Keratinocyte (primary cell): ENCODE measurements at regions not wholly inside any gene's neighbourhood (a gene's known extent, or its start where the extent isn't known, plus 50 kb on each side); places are given as distances from the start of the nearest gene placed in this dataset.

Source experiments
- EZH2 ChIP-seq: IDR thresholded peaks from one replicate; pipeline ENCODE4 v1.6.1; 2012; ENCODE audit warnings: inconsistent platforms, mild to moderate bottlenecking, low read length, moderate library complexity
- TF ChIP-seq, protein P1 (sequence below), 3 experiments: IDR thresholded peaks in 1 of 3; conservative IDR thresholded peaks in 1 of 3; optimal IDR thresholded peaks in 1 of 3; 2 replicates in 2 of 3; 3 replicates in 1 of 3; pipeline versions ENCODE3 to v1.5.1; 2011; ENCODE audit warnings: low read length in 3 of 3, mild to moderate bottlenecking in 3 of 3, moderate library complexity in 2 of 3, control low read depth in 1 of 3, inconsistent platforms in 1 of 3; ENCODE audit not compliant: insufficient read depth in 2 of 3; ENCODE audit errors: extremely low read depth in 1 of 3

DNA sequence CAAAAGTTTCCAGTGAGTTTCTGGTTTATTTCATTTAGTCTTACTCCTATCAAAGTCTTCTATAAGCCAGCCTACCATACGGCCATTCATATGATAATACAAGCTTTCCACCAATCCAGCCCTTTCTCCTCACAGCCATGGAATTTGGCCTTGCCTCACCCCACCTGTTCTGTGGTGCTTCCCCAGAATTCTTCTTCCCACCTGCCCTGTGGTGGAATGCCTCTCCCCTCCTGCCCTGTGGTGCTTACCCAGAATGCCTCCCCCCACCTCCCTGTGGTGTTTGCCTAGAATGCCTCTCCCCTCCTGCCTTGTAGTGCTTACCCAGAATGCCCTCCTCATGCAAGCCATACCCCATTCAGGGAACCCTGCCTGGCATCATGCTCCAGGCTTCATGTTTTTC lies 90.3 kb upstream of the APC start:
- TF ChIP-seq, protein P1, sequence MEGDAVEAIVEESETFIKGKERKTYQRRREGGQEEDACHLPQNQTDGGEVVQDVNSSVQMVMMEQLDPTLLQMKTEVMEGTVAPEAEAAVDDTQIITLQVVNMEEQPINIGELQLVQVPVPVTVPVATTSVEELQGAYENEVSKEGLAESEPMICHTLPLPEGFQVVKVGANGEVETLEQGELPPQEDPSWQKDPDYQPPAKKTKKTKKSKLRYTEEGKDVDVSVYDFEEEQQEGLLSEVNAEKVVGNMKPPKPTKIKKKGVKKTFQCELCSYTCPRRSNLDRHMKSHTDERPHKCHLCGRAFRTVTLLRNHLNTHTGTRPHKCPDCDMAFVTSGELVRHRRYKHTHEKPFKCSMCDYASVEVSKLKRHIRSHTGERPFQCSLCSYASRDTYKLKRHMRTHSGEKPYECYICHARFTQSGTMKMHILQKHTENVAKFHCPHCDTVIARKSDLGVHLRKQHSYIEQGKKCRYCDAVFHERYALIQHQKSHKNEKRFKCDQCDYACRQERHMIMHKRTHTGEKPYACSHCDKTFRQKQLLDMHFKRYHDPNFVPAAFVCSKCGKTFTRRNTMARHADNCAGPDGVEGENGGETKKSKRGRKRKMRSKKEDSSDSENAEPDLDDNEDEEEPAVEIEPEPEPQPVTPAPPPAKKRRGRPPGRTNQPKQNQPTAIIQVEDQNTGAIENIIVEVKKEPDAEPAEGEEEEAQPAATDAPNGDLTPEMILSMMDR (optimal IDR thresholded peaks at IDR 0.05 in 1 of 3, IDR thresholded peaks at IDR 0.05 in 1 of 3, conservative IDR thresholded peaks at IDR 0.05 in 1 of 3; ENCODE audit: extremely low read depth in 1 of 3, insufficient read depth in 2 of 3, low read length in 3 of 3), result no peak
- TF ChIP-seq EZH2, result no peak
